ENCODE measurements at regions not wholly inside any gene's neighbourhood (a gene's known extent, or its start where the extent isn't known, plus 50 kb on each side); places are given as distances from the start of the nearest gene placed in this dataset.

DNA sequence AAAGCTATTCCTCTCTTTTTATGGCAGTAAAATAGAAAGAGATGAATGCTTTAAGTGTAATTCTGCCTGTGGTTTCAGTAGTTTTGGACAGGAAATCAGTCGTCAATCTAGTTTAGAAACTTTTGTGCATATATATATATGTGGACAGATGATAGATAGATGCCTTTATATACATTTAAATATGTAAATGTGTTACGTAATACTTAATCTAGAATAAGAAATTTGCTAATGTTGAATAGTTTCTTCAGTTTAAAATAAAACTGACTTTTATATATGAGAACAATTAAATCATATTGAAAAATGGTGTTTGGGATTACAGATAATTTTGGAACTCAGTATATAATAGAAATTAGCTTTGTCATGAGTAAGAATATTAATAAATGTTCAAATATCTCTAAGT is 1165.7 kb upstream of the NCAM2 start:
- Histone ChIP-seq H3K4me1 (ENCODE audit: insufficient read depth, low read length, poor library complexity, severe bottlenecking) (no peaks in the 10 kb centered on the region), H3K4me3 (ENCODE audit: low read depth, low read length, poor library complexity, severe bottlenecking) (no peak overlapping the region), H3K9me2 (ENCODE audit: insufficient read depth, low read length) (no peaks in the 10 kb centered on the region), H3K36me3 (ENCODE audit: insufficient read depth, low read length) (no peaks in the 10 kb centered on the region), H3K27ac (ENCODE audit: low read depth, low read length, poor library complexity, severe bottlenecking) (no peak overlapping the region), H3K9me3 (ENCODE audit: low read length) (peaks cover 41% of the 10 kb centered on the region; the same call in 1 of the 2 replicates), H2AFZ (ENCODE audit: low read length) (no peak overlapping the region), H3K79me2 (ENCODE audit: insufficient read depth, low read depth, low read length) (no peaks in the 10 kb centered on the region), H3K4me2 (ENCODE audit: low read length) (no peak overlapping the region), H4K20me1 (ENCODE audit: insufficient read depth, low read length) (no peaks in the 10 kb centered on the region)
- TF ChIP-seq, protein P1, sequence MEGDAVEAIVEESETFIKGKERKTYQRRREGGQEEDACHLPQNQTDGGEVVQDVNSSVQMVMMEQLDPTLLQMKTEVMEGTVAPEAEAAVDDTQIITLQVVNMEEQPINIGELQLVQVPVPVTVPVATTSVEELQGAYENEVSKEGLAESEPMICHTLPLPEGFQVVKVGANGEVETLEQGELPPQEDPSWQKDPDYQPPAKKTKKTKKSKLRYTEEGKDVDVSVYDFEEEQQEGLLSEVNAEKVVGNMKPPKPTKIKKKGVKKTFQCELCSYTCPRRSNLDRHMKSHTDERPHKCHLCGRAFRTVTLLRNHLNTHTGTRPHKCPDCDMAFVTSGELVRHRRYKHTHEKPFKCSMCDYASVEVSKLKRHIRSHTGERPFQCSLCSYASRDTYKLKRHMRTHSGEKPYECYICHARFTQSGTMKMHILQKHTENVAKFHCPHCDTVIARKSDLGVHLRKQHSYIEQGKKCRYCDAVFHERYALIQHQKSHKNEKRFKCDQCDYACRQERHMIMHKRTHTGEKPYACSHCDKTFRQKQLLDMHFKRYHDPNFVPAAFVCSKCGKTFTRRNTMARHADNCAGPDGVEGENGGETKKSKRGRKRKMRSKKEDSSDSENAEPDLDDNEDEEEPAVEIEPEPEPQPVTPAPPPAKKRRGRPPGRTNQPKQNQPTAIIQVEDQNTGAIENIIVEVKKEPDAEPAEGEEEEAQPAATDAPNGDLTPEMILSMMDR (conservative IDR thresholded peaks at IDR 0.05; ENCODE audit: low read length), result no peak
- no peak for TF ChIP-seq EZH2phosphoT487 (IDR thresholded peaks at IDR 0.05; ENCODE audit: borderline replicate concordance, low read depth, low read length)
- ChIA-PET CTCF (ENCODE audit: unreplicated experiment) (no interaction called here), POLR2A (no interaction called here)
- no TSS peak for BruUV-seq (replicated peaks)
- intact Hi-C loops (cut with micrococcal nuclease; ENCODE audit: unreplicated experiment), result no loop called here
- DNase-seq (ENCODE audit: low spot score), result no peak

DNA sequence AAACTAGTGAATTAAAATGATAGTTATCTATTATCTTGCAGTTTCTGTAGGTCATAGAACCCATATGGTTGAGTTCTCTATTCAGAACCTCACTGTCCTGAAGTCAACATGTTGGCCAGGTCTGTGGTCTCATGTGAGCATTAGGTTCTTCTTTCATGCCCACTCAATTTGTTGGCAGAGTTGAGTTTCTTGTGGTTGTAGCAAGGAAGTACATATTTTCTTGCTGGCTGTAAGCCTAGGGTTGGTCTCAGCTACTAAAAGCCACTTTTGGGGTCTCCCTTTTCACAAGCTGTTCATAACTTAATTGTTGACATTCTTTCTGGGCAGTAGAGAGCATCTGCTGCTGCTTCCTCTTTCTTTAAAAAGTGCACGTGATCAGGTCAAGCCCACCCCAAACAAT is 1165.1 kb upstream of the NCAM2 start:
- Histone ChIP-seq H2AFZ (ENCODE audit: low read length) (no peak overlapping the region), H3K4me2 (ENCODE audit: low read length) (no peak overlapping the region), H4K20me1 (ENCODE audit: insufficient read depth, low read length) (no peaks in the 10 kb centered on the region), H3K4me1 (ENCODE audit: insufficient read depth, low read length, poor library complexity, severe bottlenecking) (no peaks in the 10 kb centered on the region), H3K79me2 (ENCODE audit: insufficient read depth, low read depth, low read length) (no peaks in the 10 kb centered on the region), H3K36me3 (ENCODE audit: insufficient read depth, low read length) (no peaks in the 10 kb centered on the region), H3K4me3 (ENCODE audit: low read depth, low read length, poor library complexity, severe bottlenecking) (no peak overlapping the region), H3K9me2 (ENCODE audit: insufficient read depth, low read length) (no peaks in the 10 kb centered on the region), H3K9me3 (ENCODE audit: low read length) (peaks cover 46% of the 10 kb centered on the region; the same call in 1 of the 2 replicates), H3K27ac (ENCODE audit: low read depth, low read length, poor library complexity, severe bottlenecking) (no peak overlapping the region)
- CTCF ChIA-PET (ENCODE audit: unreplicated experiment), result no interaction called here
- POLR2A ChIA-PET, result no interaction called here
- no peak for TF ChIP-seq EZH2phosphoT487 (IDR thresholded peaks at IDR 0.05; ENCODE audit: borderline replicate concordance, low read depth, low read length)
- TF ChIP-seq, protein P1 (conservative IDR thresholded peaks at IDR 0.05; ENCODE audit: low read length), result no peak
- DNase-seq (ENCODE audit: low spot score), result no peak
- intact Hi-C loops (cut with micrococcal nuclease; ENCODE audit: unreplicated experiment), result no loop called here
- no TSS peak for BruUV-seq (replicated peaks)

DNA sequence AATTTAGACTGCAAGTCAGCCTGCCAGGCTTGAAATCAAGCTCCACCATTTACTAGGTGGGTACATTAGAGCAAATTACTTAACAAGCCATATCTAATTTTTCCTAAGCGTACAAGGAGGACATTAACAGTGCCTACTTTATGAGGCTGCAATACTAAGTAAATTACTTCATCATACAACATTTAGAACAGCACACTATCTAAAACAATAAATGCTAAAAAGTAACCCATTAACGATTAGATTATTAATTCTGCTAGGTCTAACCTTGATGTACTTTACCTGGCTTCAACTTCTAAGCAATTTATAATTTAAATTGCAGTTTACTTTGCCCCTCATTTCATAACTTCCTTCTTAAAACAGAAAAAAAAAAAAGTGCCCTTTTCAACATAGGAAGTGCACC is 1155.6 kb upstream of the NCAM2 start:
- BruUV-seq (replicated peaks), result no TSS peak
- intact Hi-C loops (cut with micrococcal nuclease; ENCODE audit: unreplicated experiment), result no loop called here
- peaks cover 37% of the 10 kb centered on the region for H3K9me3 ChIP-seq (ENCODE audit: low read length)
- ChIA-PET CTCF (ENCODE audit: unreplicated experiment) (no interaction called here), POLR2A (no interaction called here)
- no peaks in the 10 kb centered on the region for H3K36me3 ChIP-seq (ENCODE audit: insufficient read depth, low read length)
- no peaks in the 10 kb centered on the region for H3K4me1 ChIP-seq (ENCODE audit: insufficient read depth, low read length, poor library complexity, severe bottlenecking)
- DNase-seq (ENCODE audit: low spot score), result no peak
- H3K4me2 ChIP-seq (ENCODE audit: low read length), result no peak overlapping the region
- H3K4me3 ChIP-seq (ENCODE audit: low read depth, low read length, poor library complexity, severe bottlenecking), result no peak overlapping the region
- H3K27ac ChIP-seq (ENCODE audit: low read depth, low read length, poor library complexity, severe bottlenecking), result no peak overlapping the region
- H3K9me2 ChIP-seq (ENCODE audit: insufficient read depth, low read length), result no peaks in the 10 kb centered on the region
- H4K20me1 ChIP-seq (ENCODE audit: insufficient read depth, low read length), result no peaks in the 10 kb centered on the region
- TF ChIP-seq, protein P1 (conservative IDR thresholded peaks at IDR 0.05; ENCODE audit: low read length), result no peak
- TF ChIP-seq EZH2phosphoT487 (IDR thresholded peaks at IDR 0.05; ENCODE audit: borderline replicate concordance, low read depth, low read length), result no peak
- H2AFZ ChIP-seq (ENCODE audit: low read length), result no peak overlapping the region
- no peaks in the 10 kb centered on the region for H3K79me2 ChIP-seq (ENCODE audit: insufficient read depth, low read depth, low read length)

Data from OCI-LY7 (cell line).